NCI-H446 (cell line): ENCODE measurements at regions not wholly inside any gene's neighbourhood (a gene's known extent, or its start where the extent isn't known, plus 50 kb on each side); places are given as distances from the start of the nearest gene placed in this dataset.
A peak's percentile ranks its signal among the peaks of the same experiment; 100 is the strongest.
"Not testable (repeated sequence)": the region's sequence is repeated elsewhere in the genome, so short reads cannot be mapped to it uniquely, and the experiment has no call there.

Experiments used
- DNase-seq, 2 experiments: peaks; one replicate each; lab custom pipeline; 2025; lab: John Stamatoyannopoulos, UW

DNA sequence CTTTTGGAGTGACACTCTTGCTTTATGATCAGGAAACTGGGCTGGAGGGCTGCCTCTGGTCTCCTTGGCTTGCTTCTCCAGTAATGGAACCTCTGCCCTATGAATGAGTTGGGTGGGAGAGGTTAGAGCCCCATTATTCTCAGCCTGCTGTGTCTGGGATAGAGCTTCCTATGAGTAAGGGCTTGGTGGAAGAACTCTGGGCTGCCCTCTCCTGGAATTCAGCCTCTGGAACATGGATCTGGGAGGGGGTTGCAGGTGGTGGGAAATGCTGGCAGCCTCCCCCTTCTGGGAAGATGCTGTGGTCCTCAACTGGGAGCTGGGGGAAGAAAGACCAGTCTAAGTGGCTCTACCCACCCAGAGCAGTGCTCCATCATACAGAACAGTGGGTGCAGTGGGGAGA lies 81.8 kb upstream of the SYN3 start:
- DNase-seq: no peak

DNA sequence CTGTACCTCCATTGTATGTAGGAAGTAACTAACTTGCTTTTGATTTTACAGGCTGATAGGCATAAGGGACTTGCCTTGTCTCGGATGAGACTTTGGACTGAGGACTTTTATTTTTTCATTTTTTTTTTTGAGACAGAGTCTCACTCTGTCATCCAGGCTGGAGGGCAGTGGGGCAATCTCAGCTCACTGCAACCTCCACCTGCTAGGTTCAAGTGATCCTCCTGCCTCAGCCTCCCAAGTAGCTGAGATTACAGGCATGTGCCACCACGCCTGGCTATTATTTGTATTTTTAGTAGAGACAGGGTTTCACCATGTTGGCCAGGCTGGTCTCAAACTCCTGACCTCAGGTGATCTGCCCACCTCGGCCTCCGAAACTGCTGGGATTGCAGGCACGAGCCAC lies 80.2 kb upstream of the SYN3 start:
- DNase-seq: not testable (repeated sequence)

- no peak for DNase-seq
Observed at GRCh38 chr22:33130473-33130872, 72.3 kb upstream of the SYN3 start.

DNA sequence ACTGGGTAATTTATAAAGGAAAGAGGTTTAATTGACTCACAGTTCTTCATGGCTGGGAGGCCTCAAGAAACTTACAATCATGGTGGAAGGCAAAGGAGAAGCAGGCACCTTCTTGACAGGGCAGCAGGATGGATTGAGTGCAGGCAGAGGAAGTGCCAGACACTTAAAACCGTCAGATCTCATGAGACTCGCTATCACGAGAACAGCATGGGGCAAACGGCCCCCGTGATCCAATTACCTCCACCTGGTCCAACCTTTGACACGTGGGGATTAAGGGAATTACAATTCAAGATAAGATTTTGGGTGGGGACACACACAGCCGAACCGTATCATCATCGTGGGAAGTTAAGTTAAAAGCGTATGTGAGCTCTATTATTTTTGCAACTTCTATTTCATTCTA lies 71.4 kb upstream of the SYN3 start:
- no peak for DNase-seq

- DNase-seq: no peak
Observed at GRCh38 chr22:33126881-33127280, 68.7 kb upstream of the SYN3 start.

DNA sequence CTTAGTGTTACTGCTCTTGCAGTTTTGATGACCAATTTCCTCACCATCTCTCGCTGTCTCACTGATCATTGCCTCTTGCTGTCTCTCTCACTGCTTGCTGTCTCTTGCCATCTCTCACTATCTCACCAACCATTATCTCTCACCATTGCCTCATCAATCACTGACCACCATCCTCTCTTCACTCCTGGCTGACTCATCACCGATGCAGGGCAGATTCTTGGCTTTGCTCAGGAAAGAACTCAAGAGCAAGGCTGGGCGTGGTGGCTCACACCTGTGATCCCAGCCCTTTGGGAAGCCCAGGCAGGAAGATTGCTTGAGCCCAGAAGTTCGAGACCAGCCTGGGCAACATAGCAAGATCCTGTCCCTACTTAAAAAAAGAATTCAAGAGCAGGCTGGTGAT lies 66.3 kb upstream of the SYN3 start:
- DNase-seq: no peak

- DNase-seq: not testable (repeated sequence)
Observed at GRCh38 chr22:33122439-33122838, 64.3 kb upstream of the SYN3 start.

DNA sequence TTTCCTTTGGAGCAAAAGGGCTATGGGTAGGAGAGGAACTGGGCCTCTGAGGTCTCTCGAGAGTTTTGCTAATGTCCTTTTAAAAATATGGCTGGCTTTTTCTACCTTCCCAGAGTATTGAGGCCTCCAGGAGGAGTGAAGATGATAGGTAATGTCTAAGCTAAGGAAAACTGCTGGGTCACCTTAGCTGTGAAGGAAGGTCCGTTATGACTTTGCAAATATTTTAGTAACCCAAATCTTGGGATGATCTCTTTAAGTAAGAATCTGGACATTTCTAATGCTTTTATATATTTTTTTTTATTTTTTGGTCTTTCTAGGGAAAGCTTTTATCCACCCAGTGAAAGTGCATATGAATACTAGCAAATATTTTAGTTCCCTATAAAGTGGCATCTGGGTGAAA lies 60.9 kb upstream of the SYN3 start:
- no peak for DNase-seq

DNA sequence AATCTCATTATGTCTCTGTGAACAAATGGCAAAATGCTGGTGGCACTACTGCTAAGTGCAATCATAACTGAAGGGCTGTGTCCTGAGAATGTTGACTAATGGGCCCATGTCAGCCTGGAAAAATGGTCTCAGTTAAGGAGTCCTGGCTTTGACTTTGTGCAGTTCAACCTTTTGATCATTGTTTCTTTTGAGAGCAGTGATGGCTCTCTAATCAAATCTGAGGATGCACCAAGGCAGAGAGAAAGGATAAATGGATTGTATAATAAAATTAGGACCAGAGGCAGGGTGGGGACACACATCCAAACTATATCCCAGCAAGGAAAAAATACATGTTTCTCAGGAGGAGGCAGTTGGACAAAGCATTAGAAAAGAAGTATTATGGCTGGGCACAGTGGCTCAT lies 59.6 kb upstream of the SYN3 start:
- DNase-seq: no peak

DNA sequence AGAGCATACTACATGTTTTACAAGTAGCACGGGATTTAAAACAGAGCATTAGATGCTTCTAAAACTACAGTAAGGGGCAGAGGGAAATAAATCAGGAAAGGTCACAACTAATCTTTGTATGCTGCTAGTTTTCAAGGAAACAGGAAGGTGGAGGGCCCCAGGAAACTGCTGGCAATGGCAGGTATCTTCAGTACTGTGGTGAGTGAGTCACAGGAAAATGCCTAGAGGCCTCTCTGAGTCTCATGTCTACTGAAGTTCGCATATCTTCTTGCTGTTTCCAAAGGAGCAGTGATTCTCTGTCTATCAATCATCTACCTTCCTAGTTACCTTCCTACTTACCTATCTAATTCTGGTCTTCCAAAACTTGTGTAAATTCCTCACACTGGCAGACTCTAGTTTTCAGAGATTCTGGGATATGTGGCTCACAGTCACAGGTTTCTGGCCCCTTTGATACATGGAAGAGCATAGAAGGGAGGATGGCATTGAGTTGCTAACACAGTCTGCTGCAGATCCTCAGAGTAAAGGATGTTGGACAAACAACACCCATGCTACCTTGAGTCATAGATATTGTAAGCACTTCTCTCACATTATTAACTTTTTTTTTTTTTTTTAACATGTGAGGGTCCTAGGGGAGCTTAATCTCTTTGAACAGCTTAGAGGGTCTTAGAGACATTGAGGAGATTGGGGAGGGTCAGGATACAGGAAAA lies 58.8 kb upstream of the SYN3 start:
- DNase-seq: no peak

DNA sequence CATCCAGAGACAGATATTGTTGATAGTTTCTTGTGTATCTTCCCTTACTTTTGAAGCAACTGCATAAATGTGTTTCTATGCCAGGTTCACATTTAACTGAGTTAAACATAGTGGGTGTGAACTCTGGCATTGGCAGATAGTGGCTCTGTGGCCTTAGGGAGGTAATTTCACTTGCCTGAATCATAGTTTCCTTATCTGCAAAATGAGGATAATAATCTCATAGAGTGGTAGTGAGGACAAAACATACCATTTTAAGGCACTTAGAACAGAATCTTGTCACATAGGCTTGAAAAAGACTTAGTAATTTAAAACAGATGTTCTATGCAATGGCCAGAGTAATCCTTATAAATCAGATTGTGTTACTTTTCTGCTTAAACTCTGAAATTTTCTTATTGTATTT lies 56.4 kb upstream of the SYN3 start:
- no peak for DNase-seq

DNA sequence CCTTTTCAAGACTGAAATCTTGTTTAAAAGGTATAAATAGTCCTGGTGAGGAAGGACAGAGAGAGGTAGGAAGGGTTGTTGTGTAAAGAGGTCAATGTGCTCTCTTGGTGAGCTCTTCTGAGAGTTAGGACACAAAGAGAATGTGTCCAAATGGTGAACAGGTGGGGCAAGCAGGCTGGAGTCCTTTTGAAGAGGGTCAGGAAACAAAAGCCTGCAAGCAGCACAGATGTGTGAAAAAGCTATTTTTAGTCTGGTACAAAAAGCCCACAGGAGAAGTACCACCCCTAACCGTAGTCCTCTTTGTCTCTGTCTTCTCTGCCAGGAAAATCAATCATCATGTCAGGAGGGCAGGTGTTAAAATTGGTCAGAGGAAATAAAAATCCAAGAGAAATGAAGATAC lies 54.4 kb upstream of the SYN3 start:
- no peak for DNase-seq

GRCh38 chr22:33111491-33111890 lies 53.3 kb upstream of the SYN3 start:
- DNase-seq: no peak

DNA sequence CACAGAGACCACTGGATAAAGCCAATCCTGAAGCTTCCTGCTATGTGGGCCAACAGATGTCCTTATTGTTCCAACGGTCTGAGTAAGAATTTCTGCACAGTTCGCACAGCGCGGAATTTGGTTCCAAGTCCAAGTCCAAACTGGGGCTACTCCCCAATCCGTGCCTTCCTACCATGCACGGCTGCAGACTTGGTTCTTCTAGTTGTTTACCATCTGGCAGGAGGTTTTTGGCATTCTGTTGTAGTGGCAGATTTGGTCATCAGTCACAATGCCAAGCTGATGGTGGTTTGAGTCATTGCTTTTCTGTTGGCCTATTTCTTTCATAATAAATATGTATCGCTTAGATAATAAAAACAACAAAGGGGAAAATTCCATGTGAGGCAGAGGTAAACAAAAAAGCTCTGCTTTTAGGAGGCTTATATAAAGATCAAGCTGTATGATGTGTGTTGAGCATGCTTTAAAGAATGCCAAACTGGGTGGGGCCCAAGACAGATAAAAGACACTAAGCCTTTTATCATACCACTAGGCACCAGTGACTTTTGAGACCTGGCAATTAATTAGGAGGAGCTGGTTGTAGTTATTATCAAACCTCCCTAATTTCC lies 52.5 kb upstream of the SYN3 start:
- DNase-seq: peak in 1 of 2 experiments; percentile 1

DNA sequence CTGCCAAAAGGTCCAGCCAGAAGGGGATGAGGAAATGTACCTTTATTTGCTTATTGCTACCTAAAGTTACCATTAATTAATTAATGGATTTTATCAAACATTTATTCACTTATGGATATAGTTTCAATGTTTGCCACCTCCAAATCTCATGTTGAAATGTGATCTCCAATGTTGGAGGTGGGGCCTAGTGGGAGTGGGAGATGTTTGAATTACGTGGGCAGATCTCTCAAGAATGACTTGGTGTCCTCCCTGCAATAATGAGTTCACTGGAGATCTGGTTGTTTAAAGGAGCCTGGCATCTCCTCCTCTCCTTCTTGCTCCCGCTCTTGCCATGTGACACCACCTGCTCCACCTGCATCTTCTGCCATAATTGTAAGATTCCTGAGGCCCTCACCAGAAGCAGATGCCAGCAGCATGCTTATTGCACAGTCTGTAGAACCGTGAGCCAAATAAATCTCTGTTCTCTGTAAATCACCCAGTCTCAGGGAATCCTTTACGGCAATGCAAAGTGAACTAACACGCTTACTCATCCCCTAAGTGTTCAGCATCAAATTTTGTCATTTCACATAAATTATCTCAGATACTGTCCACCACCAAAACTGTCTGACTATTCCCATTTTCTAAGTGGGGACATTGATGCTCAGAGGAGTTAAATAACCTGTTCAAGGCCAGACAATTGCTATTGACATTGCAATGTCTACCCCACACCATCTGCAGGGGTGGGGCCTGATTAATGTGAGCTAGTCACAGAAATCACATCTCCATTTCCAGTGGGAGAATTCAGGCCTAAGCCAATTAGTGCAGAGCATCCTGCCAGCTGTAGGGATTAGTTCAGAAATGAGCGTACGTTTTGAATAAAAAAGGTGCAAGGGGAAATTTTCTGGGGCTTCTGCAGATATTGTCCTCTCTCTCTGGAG lies 51.6 kb upstream of the SYN3 start:
- DNase-seq: no peak

GRCh38 chr22:33108037-33108436 lies 49.9 kb upstream of the SYN3 start:
- DNase-seq: no peak
